HG03025 (cell line): ENCODE measurements at regions not wholly inside any gene's neighbourhood (a gene's known extent, or its start where the extent isn't known, plus 50 kb on each side); places are given as distances from the start of the nearest gene placed in this dataset.
"Not testable (repeated sequence)": the region's sequence is repeated elsewhere in the genome, so short reads cannot be mapped to it uniquely, and the experiment has no call there.

Source experiments
- ATAC-seq: cut with Tn5 transposase; IDR thresholded peaks from one replicate; pipeline ENCODE4 v1.9.1; 2021; ENCODE audit warnings: mild to moderate bottlenecking, moderate library complexity; ENCODE audit not compliant: unreplicated experiment, low FRiP score

- no peak for ATAC-seq
Observed at GRCh38 chr6:50899306-50899870, 80.7 kb downstream of the TFAP2B start.

- no peak for ATAC-seq
Observed at GRCh38 chr6:50902260-50902659, 83.6 kb downstream of the TFAP2B start.

- ATAC-seq = no peak
Observed at GRCh38 chr6:50905297-50905696, 86.6 kb downstream of the TFAP2B start.

- ATAC-seq = no peak
Observed at GRCh38 chr6:50907565-50907964, 88.9 kb downstream of the TFAP2B start.

GRCh38 chr6:50913105-50913770, 94.6 kb downstream of the TFAP2B start:
- ATAC-seq = no peak

- ATAC-seq = not testable (repeated sequence)
Observed at GRCh38 chr6:50921378-50921777, 102.7 kb downstream of the TFAP2B start.

GRCh38 chr6:50921968-50922367, 103.3 kb downstream of the TFAP2B start:
- ATAC-seq = no peak

- ATAC-seq = no peak
Observed at GRCh38 chr6:50922579-50923525, 104.2 kb downstream of the TFAP2B start.

GRCh38 chr6:50924758-50925157, 106.1 kb downstream of the TFAP2B start:
- ATAC-seq = no peak

GRCh38 chr6:50925548-50925947, 106.9 kb downstream of the TFAP2B start:
- no peak for ATAC-seq

GRCh38 chr6:50925981-50926380, 107.3 kb downstream of the TFAP2B start:
- ATAC-seq = no peak

GRCh38 chr6:50927800-50928199, 109.1 kb downstream of the TFAP2B start:
- ATAC-seq = no peak

- no peak for ATAC-seq
Observed at GRCh38 chr6:50929323-50929722, 110.7 kb downstream of the TFAP2B start.

GRCh38 chr6:50935442-50935841, 116.8 kb downstream of the TFAP2B start:
- ATAC-seq = no peak

- ATAC-seq = no peak
Observed at GRCh38 chr6:50936277-50936681, 117.6 kb downstream of the TFAP2B start.

GRCh38 chr6:50939931-50940330, 121.3 kb downstream of the TFAP2B start:
- ATAC-seq = no peak

GRCh38 chr6:50945789-50946188, 127.1 kb downstream of the TFAP2B start:
- no peak for ATAC-seq

- ATAC-seq = no peak
Observed at GRCh38 chr6:50952092-50952907, 133.6 kb downstream of the TFAP2B start.

- ATAC-seq = no peak
Observed at GRCh38 chr6:50956014-50956413, 137.3 kb downstream of the TFAP2B start.

GRCh38 chr6:50958148-50958697, 139.6 kb downstream of the TFAP2B start:
- ATAC-seq = no peak
